ENCODE measurements at regions not wholly inside any gene's neighbourhood (a gene's known extent, or its start where the extent isn't known, plus 50 kb on each side); places are given as distances from the start of the nearest gene placed in this dataset.

DNA sequence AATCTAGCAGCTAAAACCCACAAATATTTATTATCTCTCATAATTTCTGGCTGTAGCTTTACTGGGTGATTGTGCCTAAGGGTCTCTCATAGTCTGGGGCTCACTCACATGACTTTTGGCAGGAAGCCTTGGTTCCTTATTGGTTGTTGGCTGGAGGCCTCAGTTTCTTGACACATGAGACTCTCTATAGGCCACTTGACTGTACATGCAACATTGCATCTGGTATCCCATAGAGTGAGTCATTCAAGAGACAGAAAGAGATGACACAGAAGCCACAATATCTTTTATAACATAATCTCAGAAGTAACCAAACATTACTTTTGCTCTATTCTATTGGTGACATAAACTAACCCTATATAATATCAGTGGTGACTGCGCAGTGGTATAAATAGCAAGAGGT, 128.5 kb upstream of the HNRNPU start:
- Histone ChIP-seq H3K9me3 (no peaks in the 10 kb centered on the region), H3K27ac (no peak overlapping the region), H3K27me3 (no peaks in the 10 kb centered on the region), H3K4me1 (no peaks in the 10 kb centered on the region), H3K36me3 (peaks cover 0 to 5% (median 0%) of the 10 kb centered on the region in 4 donors), H3K4me3 (no peak overlapping the region)
- intact Hi-C loops (cut with DNase I; ENCODE audit: low total_unique reads), result no loop called here
- WGBS, 5 donors, result 0 to 94% (median 0%) methylated on average over 1 of the region's 1 CpG
- no peak for DNase-seq
- no peak for TF ChIP-seq POLR2AphosphoS5 (IDR thresholded peaks at IDR 0.05)
- TF ChIP-seq, protein P1, sequence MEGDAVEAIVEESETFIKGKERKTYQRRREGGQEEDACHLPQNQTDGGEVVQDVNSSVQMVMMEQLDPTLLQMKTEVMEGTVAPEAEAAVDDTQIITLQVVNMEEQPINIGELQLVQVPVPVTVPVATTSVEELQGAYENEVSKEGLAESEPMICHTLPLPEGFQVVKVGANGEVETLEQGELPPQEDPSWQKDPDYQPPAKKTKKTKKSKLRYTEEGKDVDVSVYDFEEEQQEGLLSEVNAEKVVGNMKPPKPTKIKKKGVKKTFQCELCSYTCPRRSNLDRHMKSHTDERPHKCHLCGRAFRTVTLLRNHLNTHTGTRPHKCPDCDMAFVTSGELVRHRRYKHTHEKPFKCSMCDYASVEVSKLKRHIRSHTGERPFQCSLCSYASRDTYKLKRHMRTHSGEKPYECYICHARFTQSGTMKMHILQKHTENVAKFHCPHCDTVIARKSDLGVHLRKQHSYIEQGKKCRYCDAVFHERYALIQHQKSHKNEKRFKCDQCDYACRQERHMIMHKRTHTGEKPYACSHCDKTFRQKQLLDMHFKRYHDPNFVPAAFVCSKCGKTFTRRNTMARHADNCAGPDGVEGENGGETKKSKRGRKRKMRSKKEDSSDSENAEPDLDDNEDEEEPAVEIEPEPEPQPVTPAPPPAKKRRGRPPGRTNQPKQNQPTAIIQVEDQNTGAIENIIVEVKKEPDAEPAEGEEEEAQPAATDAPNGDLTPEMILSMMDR (IDR thresholded peaks at IDR 0.05), result no peak

DNA sequence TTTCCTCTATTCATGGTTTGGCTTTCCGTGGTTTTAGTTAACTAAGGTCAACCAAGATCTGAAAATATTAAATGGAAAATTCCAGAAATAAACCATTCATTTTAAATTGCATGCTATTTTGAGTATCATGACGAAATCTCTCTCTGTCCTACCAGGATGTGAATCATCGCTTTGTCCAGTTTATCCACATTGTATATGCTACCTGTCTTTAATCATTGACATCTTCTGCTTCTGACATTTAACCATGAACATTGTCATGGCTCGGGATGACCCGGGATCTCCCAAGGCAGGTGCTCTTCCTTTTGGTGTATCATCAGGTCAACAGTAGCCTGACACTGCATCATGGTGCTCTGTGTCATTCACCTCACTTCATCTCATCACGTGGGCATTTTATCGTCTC, 125.5 kb upstream of the HNRNPU start:
- WGBS, 5 donors, result 83 to 92% (median 89%) methylated on average over 7 of the region's 7 CpGs
- Histone ChIP-seq H3K36me3 (peaks cover 0 to 5% (median 0%) of the 10 kb centered on the region in 4 donors), H3K4me3 (no peak overlapping the region), H3K4me1 (no peaks in the 10 kb centered on the region), H3K9me3 (no peaks in the 10 kb centered on the region), H3K27me3 (no peaks in the 10 kb centered on the region), H3K27ac (no peak overlapping the region)
- no peak for TF ChIP-seq POLR2AphosphoS5 (IDR thresholded peaks at IDR 0.05)
- TF ChIP-seq, protein P1 (IDR thresholded peaks at IDR 0.05), result no peak
- no peak for TF ChIP-seq EP300 (IDR thresholded peaks at IDR 0.05)
- TF ChIP-seq POLR2A (IDR thresholded peaks at IDR 0.05), result no peak
- intact Hi-C loops (cut with DNase I; ENCODE audit: low total_unique reads), result no loop called here
- DNase-seq, result no peak

DNA sequence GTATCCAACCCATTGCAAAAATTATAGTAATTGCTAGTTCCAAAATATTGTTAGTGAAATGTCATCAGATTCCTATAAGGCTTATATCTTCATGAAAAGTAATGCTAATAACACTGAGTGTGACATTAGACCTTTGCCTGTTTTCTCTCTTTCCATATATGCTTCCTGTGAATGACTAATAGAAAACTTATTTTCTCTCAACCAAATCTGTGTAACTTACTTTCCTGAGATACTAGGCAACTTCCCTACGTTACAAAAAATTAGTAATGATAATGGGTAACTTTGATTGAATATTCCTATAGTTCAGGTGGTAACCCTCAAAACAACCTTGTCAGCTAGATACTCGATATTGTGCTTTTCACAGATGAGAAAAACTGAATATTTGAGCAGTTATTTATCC, 124.2 kb upstream of the HNRNPU start:
- 80 to 98% (median 95%) methylated on average over 2 of the region's 2 CpGs for WGBS, 5 donors
- no peak for DNase-seq
- intact Hi-C loops (cut with DNase I; ENCODE audit: low total_unique reads), result no loop called here
- Histone ChIP-seq H3K4me1 (no peaks in the 10 kb centered on the region), H3K27me3 (no peaks in the 10 kb centered on the region), H3K9me3 (no peaks in the 10 kb centered on the region), H3K36me3 (peaks cover 0 to 5% (median 0%) of the 10 kb centered on the region in 4 donors), H3K4me3 (no peak overlapping the region), H3K27ac (no peak overlapping the region)
- TF ChIP-seq POLR2A (IDR thresholded peaks at IDR 0.05), result no peak
- no peak for TF ChIP-seq POLR2AphosphoS5 (IDR thresholded peaks at IDR 0.05)
- TF ChIP-seq EP300 (IDR thresholded peaks at IDR 0.05), result no peak
- TF ChIP-seq, protein P1 (IDR thresholded peaks at IDR 0.05), result no peak

DNA sequence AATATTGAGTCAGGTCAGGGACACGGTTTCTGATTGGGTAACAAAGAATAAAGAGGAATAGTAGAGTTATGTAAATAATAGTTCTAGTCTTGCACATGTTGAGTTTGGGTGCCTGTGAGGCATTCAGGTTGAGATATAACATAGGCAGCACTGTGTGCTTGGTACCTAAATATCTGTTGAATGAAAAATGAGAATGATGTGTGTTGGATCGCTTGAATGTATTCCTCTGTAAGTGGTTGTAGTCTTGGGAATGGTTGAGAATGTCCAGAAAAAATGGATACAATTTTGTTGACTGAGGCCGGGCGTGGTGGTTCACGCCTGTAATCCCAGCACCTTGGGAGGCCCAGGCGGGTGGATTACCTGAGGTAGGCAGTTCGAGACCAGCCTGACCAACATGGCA, 116.3 kb upstream of the HNRNPU start:
- Histone ChIP-seq H3K27ac (no peak overlapping the region), H3K4me1 (no peaks in the 10 kb centered on the region), H3K4me3 (no peak overlapping the region), H3K36me3 (no peaks in the 10 kb centered on the region), H3K27me3 (no peaks in the 10 kb centered on the region), H3K9me3 (no peaks in the 10 kb centered on the region)
- DNase-seq, result no peak
- 90 to 94% (median 91%) methylated on average over 7 of the region's 7 CpGs for WGBS, 5 donors
- TF ChIP-seq EP300 (IDR thresholded peaks at IDR 0.05) (no peak), POLR2A (IDR thresholded peaks at IDR 0.05) (no peak), POLR2AphosphoS5 (IDR thresholded peaks at IDR 0.05) (no peak)
- TF ChIP-seq, protein P1 (IDR thresholded peaks at IDR 0.05), result no peak
- intact Hi-C loops (cut with DNase I; ENCODE audit: low total_unique reads), result no loop called here

All from stomach (tissue), 8 donors.